GM12878 (cell line): ENCODE measurements at regions not wholly inside any gene's neighbourhood (a gene's known extent, or its start where the extent isn't known, plus 50 kb on each side); places are given as distances from the start of the nearest gene placed in this dataset.

Source experiments
- ATAC-seq: fragments of 200-7000 bp; cut with Tn5 transposase; 3 replicates; pipeline ENCODE4 v1.9.1; 2020; ENCODE audit warnings: mild to moderate bottlenecking, moderate library complexity
- BruUV-seq: library from RNA; stranded (reverse); fragments of 400-500 nt; replicated peaks from 2 replicates; lab custom pipeline; 2021; lab: Mats Ljungman, UMichigan
- CTCF ChIA-PET: fragments of 300-600 bp; sonication (Branson Sonifier 250); formaldehyde crosslinking; extraction: SDS; loops from one replicate; lab custom pipeline; 2021; ENCODE audit warnings: inconsistent platforms; lab: Yijun Ruan, JAX
- POLR2A ChIA-PET: fragments of 350-600 bp; formaldehyde crosslinking; extraction: SDS; loops from one replicate; lab custom pipeline; 2021; ENCODE audit warnings: inconsistent platforms; lab: Charles Lee
- RAD21 ChIA-PET: fragments of 300-600 bp; sonication (Branson Sonifier 250); formaldehyde crosslinking; loops from one replicate; lab custom pipeline; 2023; ENCODE audit warnings: antibody characterized with exemption; ENCODE audit not compliant: unreplicated experiment; lab: Charles Lee
- SMC1A ChIA-PET: fragments of 300-600 bp; sonication (Branson Sonifier 250); formaldehyde crosslinking; loops from one replicate; lab custom pipeline; 2023; ENCODE audit not compliant: unreplicated experiment, uncharacterized antibody; lab: Charles Lee
- DNase-seq: peaks from one replicate; pipeline ENCODE4 v3.0.0-alpha.2; 2011; ENCODE audit warnings: low read depth, low spot score
- FAIRE-seq: peaks from 3 replicates; lab custom pipeline; 2011; peaks lifted over from hg19 to GRCh38; lab: Jason Lieb, UNC
- H2AFZ ChIP-seq: 2 replicates; pipeline ENCODE4 v1.6.0; 2011; ENCODE audit warnings: low read depth, low read length, control low read depth; ENCODE audit not compliant: control insufficient read depth
- H3K27ac ChIP-seq: 2 replicates; pipeline ENCODE4 v1.5.1; 2011; ENCODE audit warnings: control low read depth; ENCODE audit not compliant: control insufficient read depth, insufficient read depth
- H3K27me3 ChIP-seq, 2 experiments: replicated peaks in 1 of 2; 2 replicates each; pipeline versions ENCODE4 v1.6.0 to v1.6.1; 2011; ENCODE audit warnings: low read length in 1 of 2; ENCODE audit not compliant: control insufficient read depth in 2 of 2, insufficient read depth in 2 of 2
- H3K36me3 ChIP-seq, 2 experiments: 2 replicates each; pipeline ENCODE4 v1.5.1; 2011; ENCODE audit warnings: low read length in 1 of 2; ENCODE audit not compliant: control insufficient read depth in 2 of 2, insufficient read depth in 2 of 2
- H3K4me1 ChIP-seq: 2 replicates; pipeline ENCODE4 v1.6.1; 2011; ENCODE audit warnings: mild to moderate bottlenecking, low read length, moderate library complexity, mixed read lengths; ENCODE audit not compliant: control insufficient read depth, insufficient read depth
- H3K4me2 ChIP-seq: 2 replicates; pipeline ENCODE4 v1.6.0; 2011; ENCODE audit warnings: control low read depth; ENCODE audit not compliant: control insufficient read depth, insufficient read depth
- H3K4me3 ChIP-seq: fragments of 200-600 bp; sonication (generic); 2 replicates; pipeline ENCODE4 v1.5.1; 2016
- H3K79me2 ChIP-seq: 2 replicates; pipeline ENCODE4 v1.6.0; 2011; ENCODE audit warnings: low read length; ENCODE audit not compliant: control insufficient read depth, insufficient read depth
- H3K9ac ChIP-seq: 2 replicates; pipeline ENCODE4 v1.8.0; 2011; ENCODE audit warnings: low read length, control low read depth, mixed read lengths; ENCODE audit not compliant: control insufficient read depth, insufficient read depth
- H3K9me3 ChIP-seq: replicated peaks from 3 replicates; pipeline ENCODE4 v1.5.1; 2011; ENCODE audit warnings: mild to moderate bottlenecking, low read length; ENCODE audit not compliant: control insufficient read depth, insufficient read depth
- H4K20me1 ChIP-seq: 2 replicates; pipeline ENCODE4 v1.6.0; 2011; ENCODE audit not compliant: control insufficient read depth, insufficient read depth
- ATF7 ChIP-seq: fragments of 450-650 bp; IDR thresholded peaks from 2 replicates; pipeline ENCODE4 v1.6.1; 2016; ENCODE audit warnings: low read depth, mild to moderate bottlenecking
- BRCA1 ChIP-seq: IDR thresholded peaks from 2 replicates; pipeline ENCODE4 v1.6.1; 2011; ENCODE audit warnings: low read depth, low read length, improper control_type of control experiment
- CHD2 ChIP-seq: IDR thresholded peaks from 2 replicates; pipeline ENCODE4 v1.6.1; 2011; ENCODE audit warnings: low read depth, low read length, improper control_type of control experiment, borderline replicate concordance
- IKZF2 ChIP-seq, 2 experiments: fragments of 450-650 bp; IDR thresholded peaks; 2 replicates each; pipeline ENCODE4 v1.6.1; 2017; ENCODE audit warnings: mild to moderate bottlenecking in 2 of 2, moderate library complexity in 2 of 2
- JUNB ChIP-seq: IDR thresholded peaks from 2 replicates; pipeline ENCODE4 v1.6.1; 2016; ENCODE audit warnings: antibody characterized with exemption, mild to moderate bottlenecking
- MTA2 ChIP-seq: fragments of 450-650 bp; IDR thresholded peaks from 2 replicates; pipeline ENCODE4 v1.6.1; 2016; ENCODE audit warnings: low read depth, mild to moderate bottlenecking, moderate library complexity
- NFYB ChIP-seq: IDR thresholded peaks from 2 replicates; pipeline ENCODE4 v1.6.1; 2011; ENCODE audit warnings: low read depth, mild to moderate bottlenecking, low read length, improper control_type of control experiment, moderate library complexity; ENCODE audit not compliant: insufficient read depth
- RFX5 ChIP-seq: IDR thresholded peaks from 2 replicates; pipeline ENCODE4 v1.6.1; 2011; ENCODE audit warnings: low read depth, low read length, improper control_type of control experiment
- RUNX3 ChIP-seq: IDR thresholded peaks from 2 replicates; pipeline ENCODE4 v1.6.1; 2012; ENCODE audit warnings: low read length, inconsistent platforms
- ZNF217 ChIP-seq: fragments of 450-650 bp; IDR thresholded peaks from 2 replicates; pipeline ENCODE4 v1.6.1; 2017; ENCODE audit warnings: antibody characterized with exemption, mild to moderate bottlenecking
- ZNF274 ChIP-seq: IDR thresholded peaks from one replicate; pipeline ENCODE4 v1.8.0; 2011; ENCODE audit not compliant: insufficient read length, insufficient read depth
- WGBS: methylation state at CpG from one replicate; pipeline ENCODE4 v1.1.6; 2016; ENCODE audit warnings: low lambda C conversion rate; ENCODE audit not compliant: insufficient replicate concordance, insufficient coverage; ENCODE audit errors: missing lambda C conversion rate; 5-methylcytosine and 5-hydroxymethylcytosine counted together
- in situ Hi-C: fragments of 300-500 bp; cut with MboI; formaldehyde crosslinking; loops from 9 replicates; pipeline ENCODE4 v1.14.3; 2018; ENCODE audit warnings: mixed read lengths
- intact Hi-C: fragments of 100-400 bp; cut with micrococcal nuclease; formaldehyde crosslinking; loops from one replicate; pipeline ENCODE4 v1.14.2; 2022; ENCODE audit not compliant: unreplicated experiment
- TF ChIP-seq, protein P1 (sequence below): fragments of 450-650 bp; IDR thresholded peaks from 2 replicates; pipeline ENCODE4 v1.6.1; 2017; ENCODE audit warnings: mild to moderate bottlenecking, moderate library complexity

DNA sequence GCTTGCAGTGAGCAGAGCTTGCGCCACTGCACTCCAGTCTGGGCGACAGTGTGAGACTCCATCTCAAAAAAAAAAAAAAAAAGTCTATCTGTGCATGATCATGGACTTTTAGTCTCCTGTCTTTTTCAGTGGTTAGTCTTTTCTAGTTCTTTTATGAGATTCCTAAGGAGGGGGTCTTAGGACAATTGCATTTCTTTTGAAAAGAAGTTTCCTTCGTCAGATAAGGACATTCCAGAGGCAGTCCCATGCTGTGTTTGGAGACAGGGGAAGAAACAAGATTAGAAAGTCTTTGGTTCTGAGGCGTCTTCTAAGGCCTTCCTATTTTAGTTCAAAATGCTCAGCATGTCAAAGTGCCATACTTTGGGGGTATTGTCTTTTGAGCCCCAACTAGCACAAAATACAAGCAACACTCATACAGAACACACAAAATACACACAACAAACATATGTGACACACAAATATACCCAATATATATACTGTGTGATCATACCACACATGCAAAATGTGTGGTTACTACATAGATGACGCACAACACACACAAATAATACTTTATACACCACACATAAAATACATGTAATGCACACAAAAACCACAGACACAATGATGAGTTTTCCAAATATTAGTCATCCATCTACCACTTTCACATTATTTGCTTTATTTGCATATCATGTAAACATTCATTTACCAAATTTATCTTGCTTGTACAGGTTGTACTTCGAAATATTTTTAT, 394.5 kb downstream of the SPATA31D1 start:
- H4K20me1 ChIP-seq = no peaks in the 10 kb centered on the region
- H3K79me2 ChIP-seq = no peaks in the 10 kb centered on the region
- in situ Hi-C loops (no loop called here), intact Hi-C loops (no loop called here)
- H3K4me3 ChIP-seq = no peak overlapping the region
- H3K9me3 ChIP-seq = no peaks in the 10 kb centered on the region
- POLR2A ChIA-PET = no interaction called here
- WGBS = 27% methylated on average over 5 of the region's 6 CpGs
- TF ChIP-seq ATF7 (no peak; the same call in 1 of the 2 replicates), ZNF217 (no peak), NFYB (no peak), JUNB (peak; percentile 21; the same call in 1 of the 2 replicates), BRCA1 (no peak), RFX5 (no peak), IKZF2 (IDR thresholded peaks at IDR 0.05) (no peak), MTA2 (peak; percentile 30; the same call in 1 of the 2 replicates), CHD2 (no peak), ZNF274 (no peak), RUNX3 (peak; percentile 76)
- TF ChIP-seq, protein P1, sequence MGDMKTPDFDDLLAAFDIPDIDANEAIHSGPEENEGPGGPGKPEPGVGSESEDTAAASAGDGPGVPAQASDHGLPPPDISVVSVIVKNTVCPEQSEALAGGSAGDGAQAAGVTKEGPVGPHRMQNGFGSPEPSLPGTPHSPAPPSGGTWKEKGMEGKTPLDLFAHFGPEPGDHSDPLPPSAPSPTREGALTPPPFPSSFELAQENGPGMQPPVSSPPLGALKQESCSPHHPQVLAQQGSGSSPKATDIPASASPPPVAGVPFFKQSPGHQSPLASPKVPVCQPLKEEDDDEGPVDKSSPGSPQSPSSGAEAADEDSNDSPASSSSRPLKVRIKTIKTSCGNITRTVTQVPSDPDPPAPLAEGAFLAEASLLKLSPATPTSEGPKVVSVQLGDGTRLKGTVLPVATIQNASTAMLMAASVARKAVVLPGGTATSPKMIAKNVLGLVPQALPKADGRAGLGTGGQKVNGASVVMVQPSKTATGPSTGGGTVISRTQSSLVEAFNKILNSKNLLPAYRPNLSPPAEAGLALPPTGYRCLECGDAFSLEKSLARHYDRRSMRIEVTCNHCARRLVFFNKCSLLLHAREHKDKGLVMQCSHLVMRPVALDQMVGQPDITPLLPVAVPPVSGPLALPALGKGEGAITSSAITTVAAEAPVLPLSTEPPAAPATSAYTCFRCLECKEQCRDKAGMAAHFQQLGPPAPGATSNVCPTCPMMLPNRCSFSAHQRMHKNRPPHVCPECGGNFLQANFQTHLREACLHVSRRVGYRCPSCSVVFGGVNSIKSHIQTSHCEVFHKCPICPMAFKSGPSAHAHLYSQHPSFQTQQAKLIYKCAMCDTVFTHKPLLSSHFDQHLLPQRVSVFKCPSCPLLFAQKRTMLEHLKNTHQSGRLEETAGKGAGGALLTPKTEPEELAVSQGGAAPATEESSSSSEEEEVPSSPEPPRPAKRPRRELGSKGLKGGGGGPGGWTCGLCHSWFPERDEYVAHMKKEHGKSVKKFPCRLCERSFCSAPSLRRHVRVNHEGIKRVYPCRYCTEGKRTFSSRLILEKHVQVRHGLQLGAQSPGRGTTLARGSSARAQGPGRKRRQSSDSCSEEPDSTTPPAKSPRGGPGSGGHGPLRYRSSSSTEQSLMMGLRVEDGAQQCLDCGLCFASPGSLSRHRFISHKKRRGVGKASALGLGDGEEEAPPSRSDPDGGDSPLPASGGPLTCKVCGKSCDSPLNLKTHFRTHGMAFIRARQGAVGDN = no peak
- CTCF ChIA-PET = no interaction called here
- H3K27me3 ChIP-seq = no peaks in the 10 kb centered on the region
- SMC1A ChIA-PET = no interaction called here
- ATAC-seq = peak; percentile 32; the same call in 1 of the 3 replicates
- no peak overlapping the region for H2AFZ ChIP-seq
- FAIRE-seq = no peak
- RAD21 ChIA-PET = no interaction called here
- BruUV-seq = no TSS peak
- no peak overlapping the region for H3K9ac ChIP-seq
- H3K27ac ChIP-seq = no peak overlapping the region
- H3K4me1 ChIP-seq = no peaks in the 10 kb centered on the region
- DNase-seq = no peak
- H3K36me3 ChIP-seq = no peaks in the 10 kb centered on the region
- no peak overlapping the region for H3K4me2 ChIP-seq
